ENCODE measurements at regions not wholly inside any gene's neighbourhood (a gene's known extent, or its start where the extent isn't known, plus 50 kb on each side); places are given as distances from the start of the nearest gene placed in this dataset.

GRCh38 chr7:106465704-106466468, 181.1 kb upstream of the NAMPT start:
- POLR2A ChIA-PET = no interaction called here
- CTCF ChIA-PET = interaction anchor here (7.4 kb wide), 1 partner anchor 289 kb away, joined by 228 read pairs; no protein-coding TSS in a partner anchor
- H3K36me3 Mint-ChIP-seq (ENCODE audit: low read depth) = no peaks in the 10 kb centered on the region
- no peak overlapping the region for H3K4me3 Mint-ChIP-seq
- intact Hi-C loops (cut with micrococcal nuclease) = no loop called here
- H3K27me3 Mint-ChIP-seq = peaks cover 5% of the 10 kb centered on the region
- DNase-seq (no peak), ATAC-seq (ENCODE audit: low read depth) (peak; percentile 42)
- TF ChIP-seq CTCF (IDR thresholded peaks at IDR 0.05) = no peak
- H3K9me3 Mint-ChIP-seq = no peaks in the 10 kb centered on the region
- H3K27ac Mint-ChIP-seq = no peak overlapping the region
- H3K4me1 Mint-ChIP-seq = peaks cover 14% of the 10 kb centered on the region

- intact Hi-C loops (cut with micrococcal nuclease) = loop anchor here (5.0 kb wide), 2 partner anchors 117 to 407 kb away; no protein-coding TSS in a partner anchor
- Mint-ChIP-seq H3K4me1 (peaks cover 14% of the 10 kb centered on the region), H3K27me3 (no peaks in the 10 kb centered on the region), H3K4me3 (no peak overlapping the region), H3K36me3 (ENCODE audit: low read depth) (no peaks in the 10 kb centered on the region), H3K9me3 (no peaks in the 10 kb centered on the region), H3K27ac (no peak overlapping the region)
- POLR2A ChIA-PET = interaction anchor here (1.2 kb wide), 1 partner anchor 179 kb away, joined by 3 read pairs; the partner anchor contains the start of gene NAMPT
- CTCF ChIA-PET = interaction anchor here (1.1 to 7.4 kb wide), 4 partner anchors 10 to 409 kb away, joined by 3 to 228 read pairs (median 7); no protein-coding TSS in a partner anchor
- ATAC-seq (ENCODE audit: low read depth) = no peak
- TF ChIP-seq CTCF (IDR thresholded peaks at IDR 0.05) = no peak
- no peak for DNase-seq
Observed at GRCh38 chr7:106464651-106465050, 179.9 kb upstream of the NAMPT start.

- no peak overlapping the region for H3K27ac Mint-ChIP-seq
- H3K4me1 Mint-ChIP-seq = peaks cover 14% of the 10 kb centered on the region
- CTCF ChIA-PET = interaction anchor here (0.9 to 7.4 kb wide), 6 partner anchors 9 to 408 kb away, joined by 3 to 228 read pairs (median 4); no protein-coding TSS in a partner anchor
- no peaks in the 10 kb centered on the region for H3K27me3 Mint-ChIP-seq
- POLR2A ChIA-PET = interaction anchor here (1.2 kb wide), 1 partner anchor 179 kb away, joined by 3 read pairs; the partner anchor contains the start of gene NAMPT
- H3K9me3 Mint-ChIP-seq = no peaks in the 10 kb centered on the region
- TF ChIP-seq CTCF (IDR thresholded peaks at IDR 0.05) = no peak
- no peak overlapping the region for H3K4me3 Mint-ChIP-seq
- DNase-seq (no peak), ATAC-seq (ENCODE audit: low read depth) (no peak)
- no peaks in the 10 kb centered on the region for H3K36me3 Mint-ChIP-seq (ENCODE audit: low read depth)
- intact Hi-C loops (cut with micrococcal nuclease) = loop anchor here (2.0 to 5.0 kb wide), 3 partner anchors 117 to 407 kb away; no protein-coding TSS in a partner anchor
Observed at GRCh38 chr7:106463851-106464611, 179.2 kb upstream of the NAMPT start.

- no peak for ATAC-seq (ENCODE audit: low read depth)
- Mint-ChIP-seq H3K4me3 (no peak overlapping the region), H3K4me1 (peaks cover 14% of the 10 kb centered on the region), H3K27ac (no peak overlapping the region), H3K36me3 (ENCODE audit: low read depth) (no peaks in the 10 kb centered on the region), H3K27me3 (no peaks in the 10 kb centered on the region), H3K9me3 (peaks cover 7% of the 10 kb centered on the region)
- ChIA-PET CTCF (interaction anchor here (0.6 to 7.4 kb wide), 20 partner anchors 15 to 295 kb away, joined by 3 to 228 read pairs (median 4); partner anchors contain the start of gene NAMPT), POLR2A (interaction anchor here (0.9 to 2.4 kb wide), 4 partner anchors 38 to 286 kb away, joined by 4 to 13 read pairs (median 11); partner anchors contain the start of gene NAMPT)
- intact Hi-C loops (cut with micrococcal nuclease) = loop anchor here (1.0 to 5.0 kb wide), 6 partner anchors 38 to 406 kb away; no protein-coding TSS in a partner anchor
- no peak for TF ChIP-seq CTCF (IDR thresholded peaks at IDR 0.05)
- no peak for DNase-seq
Observed at GRCh38 chr7:106462914-106463482, 178.2 kb upstream of the NAMPT start.
